ENCODE measurements at regions not wholly inside any gene's neighbourhood (a gene's known extent, or its start where the extent isn't known, plus 50 kb on each side); places are given as distances from the start of the nearest gene placed in this dataset.

- peaks cover 23% of the 10 kb centered on the region for H3K4me1 Mint-ChIP-seq
- H3K9me3 Mint-ChIP-seq = peaks cover 22% of the 10 kb centered on the region
- H3K27ac Mint-ChIP-seq = peak overlapping the region; percentile 12 to 61 (median 57)
- H3K4me3 Mint-ChIP-seq = no peak overlapping the region
- TF ChIP-seq CTCF (IDR thresholded peaks at IDR 0.05; ENCODE audit: unreplicated experiment in 3 of 3) = no peak
- no peaks in the 10 kb centered on the region for H3K36me3 Mint-ChIP-seq (ENCODE audit: low read depth)
- no peaks in the 10 kb centered on the region for H3K27me3 Mint-ChIP-seq (ENCODE audit: low read depth)
Observed at GRCh38 chr12:116346741-116347140, 69.2 kb upstream of the MED13L start.

DNA sequence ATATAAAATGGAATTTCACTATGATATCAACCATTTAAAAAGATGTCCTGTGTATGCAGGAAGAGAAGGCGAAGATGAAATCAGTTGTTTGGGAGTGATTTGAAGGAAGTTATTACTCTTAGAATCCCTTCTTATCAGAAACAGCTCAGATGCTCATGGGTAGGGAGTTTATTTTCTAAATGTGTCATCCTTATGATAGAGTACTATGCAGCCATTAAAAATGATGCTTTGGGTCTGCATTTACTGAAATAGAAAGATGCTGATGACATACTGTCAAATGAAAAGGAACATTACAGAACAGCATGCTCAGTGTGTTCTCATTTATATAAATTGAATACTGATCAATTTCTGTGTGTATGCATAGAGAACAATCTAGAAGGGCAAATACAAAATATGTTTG, 69.8 kb upstream of the MED13L start:
- no peaks in the 10 kb centered on the region for H3K36me3 Mint-ChIP-seq (ENCODE audit: low read depth)

DNA sequence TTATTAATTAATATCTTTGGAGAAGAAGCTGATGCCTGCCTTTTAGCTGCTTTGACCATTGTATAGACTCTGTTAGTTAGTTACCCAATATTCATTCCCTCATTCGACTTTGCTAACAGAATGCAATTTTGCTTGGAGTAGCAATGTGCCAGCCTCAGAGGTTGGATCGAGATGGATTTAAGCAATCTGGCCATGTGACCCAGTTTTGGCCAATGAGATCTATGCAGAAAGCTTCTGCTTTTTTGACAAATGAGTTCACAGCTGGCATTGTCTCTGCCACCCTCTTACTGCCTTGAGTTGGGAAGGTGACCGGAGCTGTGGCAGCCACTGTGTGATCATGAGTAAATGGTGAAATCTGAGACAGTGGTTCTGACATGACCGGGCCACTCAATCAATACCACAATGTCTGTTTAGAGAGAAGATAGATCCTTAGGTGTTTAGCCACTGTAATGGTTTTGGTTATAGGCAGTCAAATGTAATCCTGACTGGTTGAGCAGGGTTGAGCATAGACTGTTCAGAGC, 74.9 kb upstream of the MED13L start:
- Mint-ChIP-seq H3K4me3 (no peak overlapping the region), H3K36me3 (ENCODE audit: low read depth) (no peaks in the 10 kb centered on the region), H3K4me1 (peaks cover 4% of the 10 kb centered on the region), H3K27me3 (ENCODE audit: low read depth) (no peaks in the 10 kb centered on the region), H3K9me3 (no peaks in the 10 kb centered on the region), H3K27ac (no peak overlapping the region)
- no peak for TF ChIP-seq CTCF (IDR thresholded peaks at IDR 0.05; ENCODE audit: unreplicated experiment in 3 of 3)

More for the DNA sequence above, 69.8 kb upstream of the MED13L start:
- TF ChIP-seq CTCF (IDR thresholded peaks at IDR 0.05; ENCODE audit: unreplicated experiment in 3 of 3) = no peak
- Mint-ChIP-seq H3K4me3 (no peak overlapping the region), H3K27me3 (ENCODE audit: low read depth) (no peaks in the 10 kb centered on the region), H3K4me1 (peaks cover 23% of the 10 kb centered on the region), H3K9me3 (peaks cover 18% of the 10 kb centered on the region), H3K27ac (peak overlapping the region; percentile 12 to 61 (median 57))

DNA sequence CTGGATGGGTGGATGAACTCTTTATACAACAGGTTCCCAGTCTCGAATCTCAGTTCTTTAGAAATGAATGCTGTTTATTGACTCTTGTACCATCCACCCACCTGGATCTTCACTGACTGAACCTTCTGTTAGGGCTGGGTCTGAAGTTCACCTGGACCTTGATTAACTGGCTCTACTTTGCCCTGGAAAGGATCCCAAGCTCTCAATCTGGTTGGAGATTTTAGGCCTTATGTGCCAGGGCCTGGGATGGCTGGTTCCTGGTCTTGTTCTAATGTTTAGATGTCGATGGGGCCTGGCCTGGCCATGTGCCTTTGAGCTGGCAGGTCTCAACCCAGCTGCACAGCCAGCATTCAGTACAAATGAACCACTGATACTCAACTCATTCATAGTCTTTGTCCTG, 76.5 kb upstream of the MED13L start:
- Mint-ChIP-seq H3K36me3 (ENCODE audit: low read depth) (no peaks in the 10 kb centered on the region), H3K4me1 (peaks cover 18% of the 10 kb centered on the region), H3K27me3 (ENCODE audit: low read depth) (no peaks in the 10 kb centered on the region), H3K9me3 (no peaks in the 10 kb centered on the region), H3K27ac (no peak overlapping the region), H3K4me3 (no peak overlapping the region)
- no peak for TF ChIP-seq CTCF (IDR thresholded peaks at IDR 0.05; ENCODE audit: unreplicated experiment in 3 of 3)

DNA sequence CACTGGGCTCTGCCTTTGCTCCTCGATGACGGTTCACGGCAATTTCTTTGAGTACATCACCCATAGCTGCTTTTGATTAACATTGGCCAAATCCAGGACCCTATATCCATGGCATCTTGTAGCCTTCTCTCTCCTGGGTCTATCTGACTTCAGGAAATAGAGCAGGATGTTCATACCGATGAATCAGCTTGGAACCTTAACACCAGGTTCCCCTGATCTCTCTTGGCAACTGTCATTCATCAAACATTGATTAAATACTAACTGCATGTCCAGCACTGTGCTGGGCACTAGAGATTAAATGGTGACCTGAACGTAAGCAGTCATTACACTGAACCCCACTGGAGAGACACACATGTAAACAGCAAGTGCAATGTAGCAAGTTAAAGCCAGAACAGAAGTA, 77.0 kb upstream of the MED13L start:
- Mint-ChIP-seq H3K27me3 (ENCODE audit: low read depth) (no peaks in the 10 kb centered on the region), H3K4me3 (no peak overlapping the region), H3K4me1 (peaks cover 24% of the 10 kb centered on the region), H3K27ac (no peak overlapping the region), H3K36me3 (ENCODE audit: low read depth) (no peaks in the 10 kb centered on the region), H3K9me3 (no peaks in the 10 kb centered on the region)
- no peak for TF ChIP-seq CTCF (IDR thresholded peaks at IDR 0.05; ENCODE audit: unreplicated experiment in 3 of 3)

DNA sequence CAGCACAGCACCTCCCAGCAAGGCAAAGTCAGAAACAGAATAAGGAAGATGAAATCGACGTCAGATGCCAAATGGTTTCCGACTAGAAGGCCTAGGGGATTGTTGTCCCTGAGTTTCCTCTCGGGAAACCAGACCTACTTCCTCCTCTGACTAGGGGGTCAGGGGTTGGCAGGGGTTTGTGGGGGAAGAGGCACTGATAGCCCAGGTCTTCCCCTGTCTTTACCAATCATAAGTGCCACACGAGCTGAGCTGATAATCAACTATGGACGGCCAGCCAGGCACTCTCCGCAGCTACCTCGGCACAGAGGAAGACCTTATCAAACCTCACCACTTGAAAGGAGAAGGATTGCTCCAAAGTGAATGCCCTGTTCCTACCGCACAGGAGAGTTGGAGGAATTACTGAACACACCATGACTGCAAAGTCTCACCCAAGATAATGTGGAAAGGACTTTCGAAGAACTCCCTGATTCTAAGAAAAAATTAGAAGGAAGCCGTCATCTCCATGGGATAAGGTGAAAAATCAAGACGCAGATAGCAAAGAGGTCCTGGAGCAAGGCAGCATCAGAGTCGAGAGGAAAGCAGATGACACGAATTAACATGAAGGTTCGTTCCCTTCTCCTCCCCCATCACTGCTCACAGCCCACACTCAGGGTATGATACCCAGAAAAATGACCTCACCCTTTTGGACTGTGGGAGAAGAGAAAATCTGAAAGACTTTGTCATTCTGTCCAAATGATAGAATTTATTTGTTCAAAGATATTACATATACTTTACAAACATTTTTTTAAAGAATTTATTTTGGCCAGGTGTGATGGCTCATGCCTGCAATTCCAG, 77.7 kb upstream of the MED13L start:
- Mint-ChIP-seq H3K36me3 (ENCODE audit: low read depth) (no peaks in the 10 kb centered on the region), H3K27ac (peak overlapping the region in 1 of 3 experiments; percentile 21), H3K27me3 (ENCODE audit: low read depth) (no peaks in the 10 kb centered on the region), H3K9me3 (no peaks in the 10 kb centered on the region), H3K4me1 (peaks cover 26% of the 10 kb centered on the region), H3K4me3 (no peak overlapping the region)
- no peak for TF ChIP-seq CTCF (IDR thresholded peaks at IDR 0.05; ENCODE audit: unreplicated experiment in 3 of 3)

Data from nephron (organoid).